ENCODE measurements at regions not wholly inside any gene's neighbourhood (a gene's known extent, or its start where the extent isn't known, plus 50 kb on each side); places are given as distances from the start of the nearest gene placed in this dataset.
"Not testable (repeated sequence)": the region's sequence is repeated elsewhere in the genome, so short reads cannot be mapped to it uniquely, and the experiment has no call there.

DNA sequence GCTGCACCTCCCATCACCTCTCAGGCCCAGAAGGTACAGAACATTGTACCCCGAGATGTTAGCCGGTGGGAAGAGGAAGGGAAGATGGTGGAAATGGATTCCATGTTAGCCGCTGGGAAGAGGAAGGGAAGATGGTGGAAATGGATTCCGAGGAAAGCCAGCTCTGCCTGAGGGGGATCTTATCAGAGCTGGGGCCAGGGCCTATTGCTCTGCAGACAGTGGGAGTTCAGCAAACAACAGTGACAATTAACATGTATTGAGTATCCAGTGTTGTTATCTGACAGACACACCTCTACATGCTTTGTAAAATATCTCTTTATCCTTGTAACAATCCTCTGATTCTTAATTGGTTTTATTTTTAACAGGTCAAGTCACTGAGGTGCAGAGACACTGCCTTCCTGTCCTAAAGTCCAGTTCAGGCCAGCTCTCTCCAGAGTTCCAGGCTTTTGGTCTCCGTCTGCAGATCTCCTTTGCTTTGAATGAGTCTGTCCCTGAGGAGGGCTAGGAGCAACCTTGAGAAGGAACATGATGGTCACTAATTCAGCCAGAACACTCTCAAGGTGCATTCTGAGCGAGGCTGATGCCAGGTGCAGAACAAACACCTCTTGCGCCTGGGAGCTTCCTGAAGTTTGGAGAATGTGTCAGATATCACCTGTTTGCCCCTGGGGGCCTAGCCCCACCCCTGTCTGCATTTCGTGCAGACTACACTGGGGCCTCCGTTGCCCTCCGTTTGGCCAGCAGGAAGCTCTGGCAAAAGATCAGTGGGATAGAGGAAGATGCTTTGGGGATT is 82.4 kb upstream of the PODXL start:
- no peaks in the 10 kb centered on the region for H3K79me2 ChIP-seq (ENCODE audit: control insufficient read depth, insufficient read depth, low read length)
- H3K79me1 ChIP-seq (ENCODE audit: low read length) = no peaks in the 10 kb centered on the region
- peak overlapping the region; percentile 41 for H3K9ac ChIP-seq (ENCODE audit: low read length)
- H3K4me2 ChIP-seq (ENCODE audit: low read length) = no peak overlapping the region
- H3K4me1 ChIP-seq (ENCODE audit: control insufficient read depth, low read depth, low read length) = peaks cover 13% of the 10 kb centered on the region
- H3K18ac ChIP-seq (ENCODE audit: low read length) = peak overlapping the region; percentile 86
- DNase-seq = peak; percentile 77
- peak overlapping the region; percentile 19 for H2AK5ac ChIP-seq (ENCODE audit: low read length)
- H3K27ac ChIP-seq (ENCODE audit: low read depth, low read length) = peak overlapping the region; percentile 61
- no peaks in the 10 kb centered on the region for H3K36me3 ChIP-seq (ENCODE audit: control insufficient read depth, insufficient read depth, low read length)
- H3K4ac ChIP-seq (ENCODE audit: low read depth, low read length) = peak overlapping the region; percentile 76
- peak overlapping the region; percentile 59 for H3K56ac ChIP-seq (ENCODE audit: low read length)
- H2BK120ac ChIP-seq (ENCODE audit: low read depth, low read length) = peak overlapping the region; percentile 69
- WGBS (ENCODE audit: extremely low coverage, insufficient coverage, low lambda C conversion rate) = no CpG with 5 or more reads among the region's 10 CpGs
- H2BK15ac ChIP-seq (replicated peaks; ENCODE audit: low read depth) = no peak overlapping the region
- H4K5ac ChIP-seq (ENCODE audit: low read length) = no peak overlapping the region
- H3K4me3 ChIP-seq (ENCODE audit: low read length) = no peak overlapping the region
- peak overlapping the region; percentile 90 for H2BK5ac ChIP-seq (ENCODE audit: low read length)
- H3K27me3 ChIP-seq (ENCODE audit: insufficient read depth, low read length, poor library complexity) = no peaks in the 10 kb centered on the region
- H3K23ac ChIP-seq (ENCODE audit: low read length) = peak overlapping the region; percentile 0
- H4K8ac ChIP-seq (ENCODE audit: low read depth, low read length) = no peak overlapping the region

DNA sequence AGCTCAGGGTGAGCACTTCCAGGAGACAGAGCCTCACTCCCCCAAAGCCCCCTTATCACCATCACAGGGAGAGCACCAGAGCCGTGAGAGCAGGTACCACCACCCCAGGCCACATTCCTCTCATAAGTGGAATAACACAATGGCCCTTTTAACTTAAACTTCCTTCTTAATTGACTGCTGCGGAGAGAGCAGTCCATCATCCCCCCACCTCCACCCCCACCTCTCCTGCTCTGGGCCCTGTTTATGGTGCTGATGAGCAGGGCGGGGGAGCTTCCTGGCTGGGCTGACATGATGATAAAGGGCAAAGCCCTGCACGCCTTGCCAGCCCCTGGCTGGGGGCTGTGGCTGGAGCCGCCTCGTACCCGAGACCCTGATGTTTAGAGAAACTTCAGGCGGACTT is 81.4 kb upstream of the PODXL start:
- Histone ChIP-seq H4K5ac (ENCODE audit: low read length) (no peak overlapping the region), H4K8ac (ENCODE audit: low read depth, low read length) (no peak overlapping the region), H3K36me3 (ENCODE audit: control insufficient read depth, insufficient read depth, low read length) (no peaks in the 10 kb centered on the region), H3K27ac (ENCODE audit: low read depth, low read length) (peak overlapping the region; percentile 61), H3K23ac (ENCODE audit: low read length) (peak overlapping the region; percentile 56), H2AK5ac (ENCODE audit: low read length) (peak overlapping the region; percentile 19), H3K9ac (ENCODE audit: low read length) (no peak overlapping the region), H3K27me3 (ENCODE audit: insufficient read depth, low read length, poor library complexity) (no peaks in the 10 kb centered on the region), H2BK5ac (ENCODE audit: low read length) (peak overlapping the region; percentile 90), H3K4me3 (ENCODE audit: low read length) (no peak overlapping the region), H3K79me1 (ENCODE audit: low read length) (no peaks in the 10 kb centered on the region), H3K79me2 (ENCODE audit: control insufficient read depth, insufficient read depth, low read length) (no peaks in the 10 kb centered on the region), H2BK120ac (ENCODE audit: low read depth, low read length) (peak overlapping the region; percentile 69), H3K4me1 (ENCODE audit: control insufficient read depth, low read depth, low read length) (peaks cover 13% of the 10 kb centered on the region), H2BK15ac (replicated peaks; ENCODE audit: low read depth) (no peak overlapping the region), H3K4ac (ENCODE audit: low read depth, low read length) (peak overlapping the region; percentile 82), H3K18ac (ENCODE audit: low read length) (peak overlapping the region; percentile 52), H3K4me2 (ENCODE audit: low read length) (no peak overlapping the region), H3K56ac (ENCODE audit: low read length) (peak overlapping the region; percentile 59)
- peak; percentile 90 for DNase-seq
- WGBS (ENCODE audit: extremely low coverage, insufficient coverage, low lambda C conversion rate) = no CpG with 5 or more reads among the region's 8 CpGs

DNA sequence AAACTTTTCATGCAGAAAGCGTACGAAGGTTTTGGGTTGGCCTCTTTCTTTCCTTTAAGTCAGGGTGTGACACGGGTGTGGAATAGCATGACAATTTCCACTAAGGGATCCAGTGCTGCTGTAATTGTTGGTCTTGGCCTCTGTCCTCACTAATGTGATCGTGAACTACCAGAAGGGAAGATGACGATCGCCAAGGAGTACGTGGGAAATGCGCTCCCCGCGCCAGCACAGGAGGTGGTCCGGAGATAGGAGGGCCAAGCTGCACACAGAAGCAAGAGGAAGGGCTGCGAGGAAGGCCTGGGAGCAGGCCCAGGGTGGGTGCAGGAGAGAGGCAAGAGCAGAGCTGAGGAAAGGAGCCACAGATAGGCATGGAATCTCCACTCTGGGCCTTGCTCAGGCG is 79.7 kb upstream of the PODXL start:
- Histone ChIP-seq H3K9ac (ENCODE audit: low read length) (no peak overlapping the region), H3K4me1 (ENCODE audit: control insufficient read depth, low read depth, low read length) (peaks cover 13% of the 10 kb centered on the region)
- WGBS (ENCODE audit: extremely low coverage, insufficient coverage, low lambda C conversion rate) = no CpG with 5 or more reads among the region's 13 CpGs

DNA sequence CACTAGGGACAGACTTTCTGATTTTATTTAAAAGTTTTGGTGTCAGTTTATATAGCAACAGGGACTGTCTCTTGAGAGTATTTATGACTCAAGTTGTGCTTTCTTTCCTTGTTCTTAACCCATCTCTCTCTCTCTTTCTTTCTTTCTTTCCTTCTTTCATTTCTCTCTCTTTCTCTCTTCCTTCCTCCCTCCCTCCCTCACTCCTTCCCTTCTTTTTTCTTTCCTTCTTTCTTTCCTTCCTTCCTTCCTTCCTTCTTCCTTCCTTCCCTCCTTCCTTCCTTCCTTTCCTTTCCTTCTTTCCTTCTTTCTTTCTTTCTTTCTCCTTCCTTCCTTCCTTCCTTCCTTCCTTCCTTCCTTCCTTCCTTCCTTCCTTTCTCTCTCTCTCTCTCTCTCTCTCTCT is 77.8 kb upstream of the PODXL start:
- H3K4ac ChIP-seq (ENCODE audit: low read depth, low read length); H3K79me1 ChIP-seq (ENCODE audit: low read length); H2AK5ac ChIP-seq (ENCODE audit: low read length); H3K27me3 ChIP-seq (ENCODE audit: insufficient read depth, low read length, poor library complexity); H2BK15ac ChIP-seq (replicated peaks; ENCODE audit: low read depth); H2BK120ac ChIP-seq (ENCODE audit: low read depth, low read length); H3K23ac ChIP-seq (ENCODE audit: low read length); DNase-seq; H3K4me2 ChIP-seq (ENCODE audit: low read length); H3K56ac ChIP-seq (ENCODE audit: low read length); H4K5ac ChIP-seq (ENCODE audit: low read length); H4K8ac ChIP-seq (ENCODE audit: low read depth, low read length); H2BK5ac ChIP-seq (ENCODE audit: low read length); H3K18ac ChIP-seq (ENCODE audit: low read length); H3K36me3 ChIP-seq (ENCODE audit: control insufficient read depth, insufficient read depth, low read length); H3K9ac ChIP-seq (ENCODE audit: low read length); H3K79me2 ChIP-seq (ENCODE audit: control insufficient read depth, insufficient read depth, low read length); H3K4me3 ChIP-seq (ENCODE audit: low read length); H3K27ac ChIP-seq (ENCODE audit: low read depth, low read length): not testable (repeated sequence)
- peaks cover 11% of the 10 kb centered on the region for H3K4me1 ChIP-seq (ENCODE audit: control insufficient read depth, low read depth, low read length)

More for the DNA sequence above, 79.7 kb upstream of the PODXL start:
- no peak overlapping the region for H3K27ac ChIP-seq (ENCODE audit: low read depth, low read length)
- no peaks in the 10 kb centered on the region for H3K79me1 ChIP-seq (ENCODE audit: low read length)
- H3K23ac ChIP-seq (ENCODE audit: low read length) = no peak overlapping the region
- H3K4me2 ChIP-seq (ENCODE audit: low read length) = no peak overlapping the region
- no peak overlapping the region for H4K8ac ChIP-seq (ENCODE audit: low read depth, low read length)
- no peak overlapping the region for H2AK5ac ChIP-seq (ENCODE audit: low read length)
- H2BK120ac ChIP-seq (ENCODE audit: low read depth, low read length) = no peak overlapping the region
- no peak overlapping the region for H4K5ac ChIP-seq (ENCODE audit: low read length)
- DNase-seq = no peak
- no peaks in the 10 kb centered on the region for H3K36me3 ChIP-seq (ENCODE audit: control insufficient read depth, insufficient read depth, low read length)
- H3K18ac ChIP-seq (ENCODE audit: low read length) = no peak overlapping the region
- H2BK5ac ChIP-seq (ENCODE audit: low read length) = no peak overlapping the region
- H3K4me3 ChIP-seq (ENCODE audit: low read length) = no peak overlapping the region
- H3K4ac ChIP-seq (ENCODE audit: low read depth, low read length) = no peak overlapping the region
- H3K79me2 ChIP-seq (ENCODE audit: control insufficient read depth, insufficient read depth, low read length) = no peaks in the 10 kb centered on the region
- H3K56ac ChIP-seq (ENCODE audit: low read length) = peak overlapping the region; percentile 1
- no peak overlapping the region for H2BK15ac ChIP-seq (replicated peaks; ENCODE audit: low read depth)
- no peaks in the 10 kb centered on the region for H3K27me3 ChIP-seq (ENCODE audit: insufficient read depth, low read length, poor library complexity)

DNA sequence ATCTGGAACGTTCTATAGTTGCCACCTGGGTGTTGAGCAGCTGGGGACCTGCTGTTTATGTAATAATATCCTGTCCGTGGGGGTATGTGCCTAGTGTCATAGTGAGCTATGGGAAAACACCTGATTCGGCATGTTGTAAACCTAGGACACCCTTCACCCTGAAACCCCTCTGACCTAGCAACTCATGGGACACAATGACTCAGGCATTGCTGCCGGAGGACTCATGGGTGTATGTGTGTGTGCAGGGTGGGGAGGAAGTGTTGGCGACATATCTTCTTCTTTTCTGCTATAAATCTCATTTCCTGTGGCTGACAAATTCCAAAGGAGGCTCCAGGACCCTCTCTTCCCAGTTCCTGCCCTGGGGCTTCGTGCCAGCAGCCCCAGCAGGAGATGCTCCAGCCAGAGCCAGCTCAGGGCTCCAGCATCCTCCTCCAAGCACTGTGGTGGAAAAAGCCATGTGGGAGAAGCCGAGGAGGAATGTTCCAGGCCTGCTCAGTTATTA is 77.0 kb upstream of the PODXL start:
- Histone ChIP-seq H2BK120ac (ENCODE audit: low read depth, low read length) (no peak overlapping the region), H3K27ac (ENCODE audit: low read depth, low read length) (no peak overlapping the region), H3K36me3 (ENCODE audit: control insufficient read depth, insufficient read depth, low read length) (no peaks in the 10 kb centered on the region), H4K5ac (ENCODE audit: low read length) (no peak overlapping the region), H3K79me1 (ENCODE audit: low read length) (no peaks in the 10 kb centered on the region), H3K27me3 (ENCODE audit: insufficient read depth, low read length, poor library complexity) (no peaks in the 10 kb centered on the region), H2BK5ac (ENCODE audit: low read length) (no peak overlapping the region), H4K8ac (ENCODE audit: low read depth, low read length) (no peak overlapping the region), H3K4me3 (ENCODE audit: low read length) (no peak overlapping the region), H3K4ac (ENCODE audit: low read depth, low read length) (no peak overlapping the region), H3K4me2 (ENCODE audit: low read length) (no peak overlapping the region), H3K23ac (ENCODE audit: low read length) (no peak overlapping the region), H3K18ac (ENCODE audit: low read length) (peak overlapping the region; percentile 7), H3K56ac (ENCODE audit: low read length) (peak overlapping the region; percentile 30), H3K79me2 (ENCODE audit: control insufficient read depth, insufficient read depth, low read length) (no peaks in the 10 kb centered on the region), H2BK15ac (replicated peaks; ENCODE audit: low read depth) (no peak overlapping the region), H3K9ac (ENCODE audit: low read length) (no peak overlapping the region), H2AK5ac (ENCODE audit: low read length) (no peak overlapping the region), H3K4me1 (ENCODE audit: control insufficient read depth, low read depth, low read length) (peaks cover 6% of the 10 kb centered on the region)
- no peak for DNase-seq
- no CpG with 5 or more reads among the region's 7 CpGs for WGBS (ENCODE audit: extremely low coverage, insufficient coverage, low lambda C conversion rate)

- no peak overlapping the region for H2BK5ac ChIP-seq (ENCODE audit: low read length)
- WGBS (ENCODE audit: extremely low coverage, insufficient coverage, low lambda C conversion rate) = no CpG with 5 or more reads among the region's 4 CpGs
- no peaks in the 10 kb centered on the region for H3K79me2 ChIP-seq (ENCODE audit: control insufficient read depth, insufficient read depth, low read length)
- no peak overlapping the region for H4K8ac ChIP-seq (ENCODE audit: low read depth, low read length)
- H3K79me1 ChIP-seq (ENCODE audit: low read length) = no peaks in the 10 kb centered on the region
- H3K27ac ChIP-seq (ENCODE audit: low read depth, low read length) = no peak overlapping the region
- H3K36me3 ChIP-seq (ENCODE audit: control insufficient read depth, insufficient read depth, low read length) = no peaks in the 10 kb centered on the region
- H3K56ac ChIP-seq (ENCODE audit: low read length) = no peak overlapping the region
- no peak overlapping the region for H2BK120ac ChIP-seq (ENCODE audit: low read depth, low read length)
- H2AK5ac ChIP-seq (ENCODE audit: low read length) = no peak overlapping the region
- no peak overlapping the region for H2BK15ac ChIP-seq (replicated peaks; ENCODE audit: low read depth)
- H3K18ac ChIP-seq (ENCODE audit: low read length) = no peak overlapping the region
- DNase-seq = no peak
- H3K4me3 ChIP-seq (ENCODE audit: low read length) = no peak overlapping the region
- H3K4me1 ChIP-seq (ENCODE audit: control insufficient read depth, low read depth, low read length) = peaks cover 3% of the 10 kb centered on the region
- H3K4me2 ChIP-seq (ENCODE audit: low read length) = no peak overlapping the region
- H4K5ac ChIP-seq (ENCODE audit: low read length) = no peak overlapping the region
- no peak overlapping the region for H3K23ac ChIP-seq (ENCODE audit: low read length)
- H3K4ac ChIP-seq (ENCODE audit: low read depth, low read length) = no peak overlapping the region
- H3K9ac ChIP-seq (ENCODE audit: low read length) = no peak overlapping the region
- no peaks in the 10 kb centered on the region for H3K27me3 ChIP-seq (ENCODE audit: insufficient read depth, low read length, poor library complexity)
Observed at GRCh38 chr7:131630427-131630826, 74.0 kb upstream of the PODXL start.

All from mesendoderm (in vitro differentiated cells).